ENCODE measurements at regions not wholly inside any gene's neighbourhood (a gene's known extent, or its start where the extent isn't known, plus 50 kb on each side); places are given as distances from the start of the nearest gene placed in this dataset.

- no peak for TF ChIP-seq CTCF (IDR thresholded peaks at IDR 0.05; ENCODE audit: insufficient read depth, low read length)
- TF ChIP-seq POLR2AphosphoS5 (IDR thresholded peaks at IDR 0.05; ENCODE audit: low read depth) = no peak
- no peak for TF ChIP-seq GABPA (IDR thresholded peaks at IDR 0.05; ENCODE audit: low read depth)
- TF ChIP-seq REST (IDR thresholded peaks at IDR 0.05; ENCODE audit: insufficient replicate concordance, low read depth) = no peak
- TF ChIP-seq SPI1 (IDR thresholded peaks at IDR 0.05; ENCODE audit: borderline replicate concordance, low read depth) = no peak
Observed at GRCh38 chr5:29524227-29524626, 1669.3 kb upstream of the CDH6 start.

Data from HL-60 (cell line).